SK-N-SH treated with all-trans-retinoic acid at 6 μM for 48 hours (cell line): ENCODE measurements at regions not wholly inside any gene's neighbourhood (a gene's known extent, or its start where the extent isn't known, plus 50 kb on each side); places are given as distances from the start of the nearest gene placed in this dataset.

ENCODE experiments used
- ATAC-seq: fragments of 200-7000 bp; cut with Tn5 transposase; 3 replicates; pipeline ENCODE4 v1.9.1; 2020; ENCODE audit warnings: mild to moderate bottlenecking, moderate library complexity
- BACH2 ChIP-seq: fragments of 250-450 bp; sonication (Bioruptor Pico); IDR thresholded peaks from 2 replicates; pipeline ENCODE4 v1.9.0; 2021; ENCODE audit warnings: mild to moderate bottlenecking, borderline replicate concordance
- CREB5 ChIP-seq: fragments of 250-450 bp; sonication (Bioruptor Pico); IDR thresholded peaks from 2 replicates; pipeline ENCODE4 v1.5.1; 2020; ENCODE audit warnings: low read depth, mild to moderate bottlenecking, moderate library complexity
- CSDC2 ChIP-seq: fragments of 250-450 bp; sonication (Bioruptor Pico); IDR thresholded peaks from 2 replicates; pipeline ENCODE4 v1.5.0; 2020; ENCODE audit warnings: mild to moderate bottlenecking, moderate library complexity
- CSRNP3 ChIP-seq: fragments of 250-450 bp; sonication (Bioruptor Pico); IDR thresholded peaks from 2 replicates; pipeline ENCODE4 v1.5.1; 2021; ENCODE audit warnings: mild to moderate bottlenecking, moderate library complexity
- ESRRG ChIP-seq: fragments of 250-450 bp; sonication (Bioruptor Pico); IDR thresholded peaks from 2 replicates; pipeline ENCODE4 v1.6.1; 2021; ENCODE audit warnings: mild to moderate bottlenecking
- ISL1 ChIP-seq: fragments of 250-450 bp; sonication (Bioruptor Pico); IDR thresholded peaks from 2 replicates; pipeline ENCODE4 v2.1.2; 2022; ENCODE audit warnings: mild to moderate bottlenecking, moderate library complexity
- PPARA ChIP-seq: fragments of 250-450 bp; sonication (Bioruptor Pico); IDR thresholded peaks from 2 replicates; pipeline ENCODE4 v1.5.0; 2020; ENCODE audit warnings: mild to moderate bottlenecking, borderline replicate concordance
- SNAI2 ChIP-seq: fragments of 250-450 bp; sonication (Bioruptor Pico); IDR thresholded peaks from 2 replicates; pipeline ENCODE4 v1.5.0; 2020; ENCODE audit warnings: mild to moderate bottlenecking, moderate library complexity
- TCF4 ChIP-seq: fragments of 250-450 bp; sonication (Bioruptor Pico); IDR thresholded peaks from 2 replicates; pipeline ENCODE4 v1.8.0; 2021; ENCODE audit warnings: mild to moderate bottlenecking, moderate library complexity, borderline replicate concordance
- TOX ChIP-seq: fragments of 250-450 bp; sonication (Bioruptor Pico); IDR thresholded peaks from 2 replicates; pipeline ENCODE4 v1.8.0; 2021; ENCODE audit warnings: mild to moderate bottlenecking, moderate library complexity, borderline replicate concordance
- TSHZ2 ChIP-seq: fragments of 250-450 bp; sonication (Bioruptor Pico); IDR thresholded peaks from 2 replicates; pipeline ENCODE4 v1.5.0; 2020; ENCODE audit warnings: mild to moderate bottlenecking, moderate library complexity
- ZC3H10 ChIP-seq: fragments of 250-450 bp; sonication (Bioruptor Pico); IDR thresholded peaks from 2 replicates; pipeline ENCODE4 v1.5.1; 2021; ENCODE audit warnings: mild to moderate bottlenecking, moderate library complexity
- ZFP3 ChIP-seq: fragments of 250-450 bp; sonication (Bioruptor Pico); IDR thresholded peaks from 2 replicates; pipeline ENCODE4 v1.5.0; 2020; ENCODE audit warnings: mild to moderate bottlenecking, moderate library complexity
- ZFP30 ChIP-seq: fragments of 450-650 bp; formaldehyde crosslinking; IDR thresholded peaks from 2 replicates; pipeline ENCODE4 v1.5.0; 2022; ENCODE audit warnings: mild to moderate bottlenecking, moderate library complexity
- ZNF565 ChIP-seq: fragments of 450-650 bp; formaldehyde crosslinking; conservative IDR thresholded peaks from 2 replicates; pipeline ENCODE4 v1.5.0; 2020; ENCODE audit warnings: low read depth, mild to moderate bottlenecking, moderate library complexity
- ZNF70 ChIP-seq: fragments of 450-650 bp; formaldehyde crosslinking; IDR thresholded peaks from 2 replicates; pipeline ENCODE4 v1.5.0; 2020; ENCODE audit warnings: mild to moderate bottlenecking, moderate library complexity

- TF ChIP-seq PPARA (CRISPR knock-in tag) (no peak), ZFP30 (no peak), ISL1 (CRISPR knock-in tag) (no peak), TOX (CRISPR knock-in tag) (no peak), TSHZ2 (CRISPR knock-in tag) (no peak), ZNF70 (CRISPR knock-in tag) (no peak)
Measured at GRCh38 chr17:73956169-73956568, 247.3 kb upstream of the RPL38 start (continued).

GRCh38 chr17:73956595-73957465 lies 246.6 kb upstream of the RPL38 start:
- TF ChIP-seq SNAI2 (CRISPR knock-in tag) (no peak), BACH2 (CRISPR knock-in tag) (no peak), TCF4 (CRISPR knock-in tag) (no peak), CSRNP3 (CRISPR knock-in tag) (no peak), TSHZ2 (CRISPR knock-in tag) (no peak), PPARA (CRISPR knock-in tag) (no peak)
- peak; percentile 20; the same call in 1 of the 3 replicates for ATAC-seq

GRCh38 chr17:73957564-73957963 lies 245.9 kb upstream of the RPL38 start:
- TF ChIP-seq ZNF565 (CRISPR knock-in tag) = no peak
- TF ChIP-seq CREB5 (CRISPR knock-in tag) = no peak
- no peak for TF ChIP-seq TOX (CRISPR knock-in tag)
- TF ChIP-seq ZFP3 (CRISPR knock-in tag) = no peak
- TF ChIP-seq CSDC2 = no peak
- TF ChIP-seq BACH2 (CRISPR knock-in tag) = no peak
- no peak for TF ChIP-seq ESRRG (CRISPR knock-in tag)
- no peak for TF ChIP-seq PPARA (CRISPR knock-in tag)
- TF ChIP-seq TCF4 (CRISPR knock-in tag) = no peak
- TF ChIP-seq ZC3H10 (CRISPR knock-in tag) = no peak
- TF ChIP-seq SNAI2 (CRISPR knock-in tag) = no peak
- TF ChIP-seq ISL1 (CRISPR knock-in tag) = no peak
- no peak for TF ChIP-seq CSRNP3 (CRISPR knock-in tag)
- TF ChIP-seq ZFP30 = no peak
- ATAC-seq = no peak
